ENCODE measurements at regions not wholly inside any gene's neighbourhood (a gene's known extent, or its start where the extent isn't known, plus 50 kb on each side); places are given as distances from the start of the nearest gene placed in this dataset.

DNA sequence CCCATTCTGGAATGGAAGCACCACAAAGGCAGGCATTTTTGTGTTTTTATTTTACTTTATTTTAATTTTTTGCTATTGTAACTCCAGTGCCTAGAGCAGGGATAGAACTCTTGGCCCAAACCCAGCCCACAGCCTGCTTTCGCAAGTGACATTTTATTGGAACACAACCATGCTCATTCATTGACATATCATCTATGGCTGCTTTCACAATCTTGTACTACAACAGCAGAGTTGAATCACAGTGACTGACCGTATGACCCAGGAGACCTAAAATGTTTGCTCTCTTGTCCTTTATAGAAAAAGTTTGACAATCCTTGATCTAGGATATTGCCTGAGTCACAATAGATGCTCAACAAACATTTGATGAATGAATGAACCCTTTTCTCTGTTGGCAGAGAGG, 83.9 kb upstream of the ATP1A1 start:
- no peak for TF ChIP-seq CREB1 (IDR thresholded peaks at IDR 0.05)
- TF ChIP-seq CREB1 (CRISPR knock-in tag; IDR thresholded peaks at IDR 0.05), result no peak
- TF ChIP-seq NFXL1 (CRISPR knock-in tag; IDR thresholded peaks at IDR 0.05), result no peak
- no peak for TF ChIP-seq POLR2A (conservative IDR thresholded peaks at IDR 0.05)

Data from K562 (cell line).